IPS DF 4.7 (cell line): ENCODE measurements at regions not wholly inside any gene's neighbourhood (a gene's known extent, or its start where the extent isn't known, plus 50 kb on each side); places are given as distances from the start of the nearest gene placed in this dataset.
A peak's percentile ranks its signal among the peaks of the same experiment; 100 is the strongest.

Experiments
- DNase-seq: peaks from one replicate; pipeline ENCODE4 v3.0.0-alpha.2; 2013; ENCODE audit warnings: low spot score; ENCODE audit errors: extremely low read depth

GRCh38 chr2:200054681-200055468, 99.5 kb downstream of the MAIP1 start:
- DNase-seq = peak; percentile 78

- DNase-seq = no peak
Measured at GRCh38 chr2:200056105-200056504, 100.7 kb downstream of the MAIP1 start.

DNA sequence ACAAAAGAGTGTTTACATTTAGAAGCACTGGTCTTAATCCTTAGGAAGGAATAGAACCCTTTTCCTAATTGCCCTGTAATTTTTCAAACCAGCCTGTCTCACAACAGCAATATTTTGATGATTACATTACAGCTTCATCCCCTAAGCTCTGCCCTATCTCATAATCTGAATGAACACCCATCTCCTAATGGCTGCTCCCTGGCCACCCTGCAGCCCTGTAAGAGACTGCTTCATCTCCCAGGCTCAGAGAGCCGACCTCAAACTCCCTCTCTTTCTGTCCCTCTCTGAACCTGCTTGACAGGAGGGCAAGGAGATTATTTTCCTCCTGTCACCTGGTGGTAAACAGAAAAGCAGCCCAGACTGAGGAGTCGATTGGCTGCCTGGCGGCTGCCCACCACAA, 107.8 kb downstream of the MAIP1 start:
- DNase-seq = no peak

GRCh38 chr2:200064879-200065278, 109.5 kb downstream of the MAIP1 start:
- DNase-seq = no peak

- no peak for DNase-seq
Measured at GRCh38 chr2:200065477-200065876, 110.1 kb downstream of the MAIP1 start.

GRCh38 chr2:200066417-200066816, 111.0 kb downstream of the MAIP1 start:
- DNase-seq = no peak

GRCh38 chr2:200068642-200069041, 113.3 kb downstream of the MAIP1 start:
- DNase-seq = no peak

GRCh38 chr2:200077210-200077650, 121.8 kb downstream of the MAIP1 start:
- no peak for DNase-seq

GRCh38 chr2:200077838-200078237, 122.5 kb downstream of the MAIP1 start:
- DNase-seq = no peak

- no peak for DNase-seq
Measured at GRCh38 chr2:200079356-200079755, 124.0 kb downstream of the MAIP1 start.

GRCh38 chr2:200081236-200081635, 125.9 kb downstream of the MAIP1 start:
- no peak for DNase-seq

- no peak for DNase-seq
Measured at GRCh38 chr2:200081811-200082210, 126.4 kb downstream of the MAIP1 start.

GRCh38 chr2:200084036-200084435, 128.7 kb downstream of the MAIP1 start:
- DNase-seq = no peak

GRCh38 chr2:200086911-200087310, 131.5 kb downstream of the MAIP1 start:
- DNase-seq = no peak

GRCh38 chr2:200087451-200087850, 132.1 kb downstream of the MAIP1 start:
- DNase-seq = no peak

DNA sequence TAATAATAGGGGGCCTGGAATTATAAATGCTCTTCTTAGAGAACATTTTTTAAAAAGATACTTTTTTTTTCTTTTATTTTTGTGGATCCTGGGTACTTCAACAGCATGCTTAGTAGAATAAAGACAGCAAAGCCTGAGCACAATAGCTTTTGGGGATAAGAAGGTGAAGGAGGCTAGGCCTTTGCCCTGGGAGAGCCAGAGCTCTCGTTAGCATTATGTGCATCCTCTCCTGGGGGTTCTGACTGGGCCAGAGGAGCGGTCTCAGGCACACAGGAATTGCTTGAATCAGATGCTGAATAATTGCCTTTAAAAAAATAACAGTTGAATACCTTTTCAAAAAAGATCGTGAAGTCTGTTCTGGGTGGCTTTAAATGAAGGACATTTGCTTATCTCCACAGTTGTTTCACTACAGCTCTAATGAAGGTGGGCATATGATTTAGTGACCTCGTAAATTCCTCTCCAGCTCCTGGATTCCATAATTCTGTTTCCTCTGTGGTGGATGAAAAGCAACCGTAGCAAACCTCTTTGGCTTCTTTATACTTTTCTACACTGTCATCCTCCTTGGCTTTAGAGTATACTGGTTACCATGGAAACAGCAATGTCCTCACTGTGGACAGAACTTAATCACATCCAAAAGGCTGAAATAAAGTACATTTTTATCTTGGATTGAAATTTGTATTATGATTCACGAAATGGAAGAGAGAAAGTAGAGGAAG, 133.8 kb downstream of the MAIP1 start:
- DNase-seq = no peak

GRCh38 chr2:200089756-200090109, 134.4 kb downstream of the MAIP1 start:
- DNase-seq = no peak

GRCh38 chr2:200090683-200091082, 135.3 kb downstream of the MAIP1 start:
- DNase-seq = no peak

DNA sequence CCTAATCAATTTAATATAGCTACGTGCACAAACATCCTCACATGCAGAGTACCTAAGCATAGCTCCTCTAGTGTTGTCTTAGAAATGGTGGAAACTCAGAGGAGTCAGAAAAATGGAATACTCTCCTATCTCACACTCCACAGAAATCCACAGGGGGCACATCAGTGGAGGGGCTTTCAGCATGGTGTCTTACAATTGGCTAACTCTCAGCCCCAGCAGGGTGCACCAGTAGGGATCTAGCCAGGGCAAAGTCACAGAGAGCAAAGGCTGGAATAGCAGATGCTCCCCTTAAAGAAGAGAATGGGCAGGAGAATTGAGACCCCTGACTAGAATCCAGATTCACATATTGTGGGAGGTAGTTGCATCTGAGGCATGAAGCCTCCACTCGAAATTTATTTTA, 135.7 kb downstream of the MAIP1 start:
- no peak for DNase-seq

- no peak for DNase-seq
Measured at GRCh38 chr2:200092235-200092634, 136.9 kb downstream of the MAIP1 start.

GRCh38 chr2:200095436-200095835, 140.1 kb downstream of the MAIP1 start:
- DNase-seq = no peak

GRCh38 chr2:200099256-200099655, 143.9 kb downstream of the MAIP1 start:
- DNase-seq = no peak

DNA sequence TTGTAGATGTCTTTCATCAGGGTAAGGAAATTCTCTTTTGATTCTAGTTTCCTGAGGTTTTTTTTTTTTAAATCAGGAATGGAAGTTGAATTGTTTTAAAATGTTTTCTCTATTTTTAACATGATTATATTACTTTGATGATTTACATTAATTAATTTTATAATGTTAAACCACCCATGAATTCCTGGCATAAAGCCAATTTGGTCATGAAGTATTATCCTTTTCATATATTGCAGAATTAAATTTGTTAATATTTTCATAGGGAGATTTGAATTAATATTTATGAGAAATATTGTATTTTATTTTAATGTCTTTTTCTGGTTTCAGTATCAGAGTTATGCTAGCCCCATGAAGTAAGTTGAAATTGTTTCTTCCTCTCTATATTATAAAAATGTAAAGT, 144.6 kb downstream of the MAIP1 start:
- DNase-seq = no peak
